H1 (cell line): ENCODE measurements at regions not wholly inside any gene's neighbourhood (a gene's known extent, or its start where the extent isn't known, plus 50 kb on each side); places are given as distances from the start of the nearest gene placed in this dataset.

Source experiments
- CTCF ChIA-PET: fragments of 300-600 bp; sonication (Branson Sonifier 250); formaldehyde crosslinking; loops from one replicate; lab custom pipeline; 2021; ENCODE audit not compliant: partially characterized antibody; lab: Charles Lee
- POLR2A ChIA-PET: fragments of 300-600 bp; sonication (Branson Sonifier 250); formaldehyde crosslinking; loops from one replicate; lab custom pipeline; 2021; ENCODE audit warnings: inconsistent platforms; ENCODE audit not compliant: partially characterized antibody; lab: Charles Lee
- DNase-seq, 2 experiments: peaks; one replicate each; pipeline versions ENCODE4 v3.0.0 to v3.0.0-alpha.2; 2010 to 2022; ENCODE audit warnings: low spot score in 2 of 2, low read depth in 1 of 2, mixed read lengths in 1 of 2
- FAIRE-seq: peaks from 2 replicates; lab custom pipeline; 2011; peaks lifted over from hg19 to GRCh38; lab: Jason Lieb, UNC
- H2AFZ ChIP-seq: 2 replicates; pipeline ENCODE4 v1.8.1; 2012; ENCODE audit warnings: low read length, inconsistent platforms
- H2AK5ac ChIP-seq: 2 replicates; pipeline ENCODE4 v1.6.1; 2013; ENCODE audit warnings: low read depth, low read length
- H2BK120ac ChIP-seq: replicated peaks from 2 replicates; pipeline ENCODE3; 2013; ENCODE audit warnings: low read depth, low read length, inconsistent platforms
- H2BK12ac ChIP-seq: 2 replicates; pipeline ENCODE4 v1.6.1; 2013; ENCODE audit warnings: low read depth, low read length
- H2BK15ac ChIP-seq: 2 replicates; pipeline ENCODE4 v1.6.1; 2013; ENCODE audit warnings: low read length
- H2BK20ac ChIP-seq: 2 replicates; pipeline ENCODE4 v1.6.1; 2013; ENCODE audit warnings: low read length
- H2BK5ac ChIP-seq: 2 replicates; pipeline ENCODE4 v1.6.1; 2013; ENCODE audit warnings: low read depth, low read length
- H3K14ac ChIP-seq: 2 replicates; pipeline ENCODE4 v1.6.1; 2013; ENCODE audit warnings: inconsistent platforms; ENCODE audit not compliant: insufficient read length
- H3K18ac ChIP-seq: 2 replicates; pipeline ENCODE4 v1.6.1; 2013; ENCODE audit warnings: low read length; ENCODE audit errors: extremely low read depth
- H3K23ac ChIP-seq: 2 replicates; pipeline ENCODE4 v1.6.1; 2013; ENCODE audit warnings: inconsistent platforms; ENCODE audit not compliant: insufficient read length
- H3K23me2 ChIP-seq: 2 replicates; pipeline ENCODE4 v1.6.1; 2013; ENCODE audit warnings: low read depth, low read length
- H3K27ac ChIP-seq: 2 replicates; pipeline ENCODE4 v1.6.1; 2011; ENCODE audit warnings: low read depth, low read length, inconsistent platforms
- H3K27me3 ChIP-seq, 4 experiments: replicated peaks in 1 of 4; 1 replicate in 1 of 4; 2 replicates in 3 of 4; pipeline versions ENCODE4 v1.6.1 to v1.8.1; 2011 to 2013; ENCODE audit warnings: low read length in 3 of 4, mild to moderate bottlenecking in 3 of 4, inconsistent platforms in 2 of 4, mixed read lengths in 2 of 4, moderate library complexity in 1 of 4; ENCODE audit not compliant: control insufficient read depth in 3 of 4, insufficient read depth in 3 of 4; ENCODE audit errors: extremely low read depth in 1 of 4
- H3K36me3 ChIP-seq, 4 experiments: 2 replicates each; pipeline versions ENCODE4 v1.6.1 to v1.8.1; 2011 to 2013; ENCODE audit warnings: mild to moderate bottlenecking in 4 of 4, low read length in 3 of 4, moderate library complexity in 2 of 4, control low read depth in 1 of 4, inconsistent platforms in 1 of 4; ENCODE audit not compliant: insufficient read depth in 4 of 4, control insufficient read depth in 2 of 4
- H3K4ac ChIP-seq: replicated peaks from 2 replicates; pipeline ENCODE3; 2013; ENCODE audit warnings: low read length, low read depth, mixed read lengths, inconsistent platforms; ENCODE audit not compliant: insufficient read length
- H3K4me1 ChIP-seq, 4 experiments: replicated peaks in 1 of 4; 1 replicate in 1 of 4; 2 replicates in 3 of 4; pipeline versions ENCODE4 v1.6.1 to v1.8.1; 2011 to 2013; ENCODE audit warnings: low read length in 3 of 4, inconsistent platforms in 2 of 4, mixed read lengths in 1 of 4; ENCODE audit not compliant: insufficient read depth in 4 of 4, control insufficient read depth in 3 of 4
- H3K4me2 ChIP-seq, 2 experiments: 2 replicates each; pipeline versions ENCODE4 v1.6.1 to v1.8.1; 2011 to 2013; ENCODE audit warnings: low read depth in 2 of 2, low read length in 2 of 2, control low read depth in 1 of 2, inconsistent platforms in 1 of 2, mild to moderate bottlenecking in 1 of 2; ENCODE audit not compliant: insufficient read depth in 1 of 2
- H3K4me3 ChIP-seq, 4 experiments: fragments of 200-600, 300-600 bp in 1 of 4; sonication (generic), shearing (Covaris generic), sonication (Bioruptor Twin) in 1 of 4; 2 replicates each; pipeline versions ENCODE4 v1.5.1 to v1.8.1; 2011 to 2016; ENCODE audit warnings: low read length in 4 of 4, low read depth in 3 of 4, control low read depth in 2 of 4, inconsistent platforms in 2 of 4, mild to moderate bottlenecking in 2 of 4, mixed read lengths in 1 of 4, moderate library complexity in 1 of 4; ENCODE audit not compliant: insufficient read depth in 2 of 4; ENCODE audit errors: extremely low read depth in 1 of 4
- H3K56ac ChIP-seq: replicated peaks from 2 replicates; pipeline ENCODE3; 2013; ENCODE audit warnings: low read depth, mild to moderate bottlenecking, mixed read lengths, low read length, inconsistent platforms; ENCODE audit not compliant: insufficient read length
- H3K79me1 ChIP-seq: 2 replicates; pipeline ENCODE4 v1.6.1; 2013; ENCODE audit warnings: low read depth, low read length, control low read depth
- H3K79me2 ChIP-seq, 2 experiments: 2 replicates each; pipeline versions ENCODE4 v1.6.1 to v1.8.1; 2012 to 2013; ENCODE audit warnings: low read length in 2 of 2, mild to moderate bottlenecking in 2 of 2, inconsistent platforms in 1 of 2; ENCODE audit not compliant: insufficient read depth in 2 of 2, control insufficient read depth in 1 of 2
- H3K9ac ChIP-seq, 4 experiments: replicated peaks in 1 of 4; 1 replicate in 1 of 4; 2 replicates in 3 of 4; pipeline versions ENCODE4 v1.6.1 to v1.8.1; 2011 to 2013; ENCODE audit warnings: low read depth in 3 of 4, low read length in 3 of 4, control low read depth in 2 of 4, mild to moderate bottlenecking in 2 of 4, moderate library complexity in 2 of 4, inconsistent platforms in 1 of 4; ENCODE audit errors: extremely low read depth in 1 of 4
- H3K9me3 ChIP-seq, 2 experiments: 2 replicates each; pipeline versions ENCODE4 v1.6.1 to v1.8.1; 2012 to 2013; ENCODE audit warnings: mild to moderate bottlenecking in 2 of 2, moderate library complexity in 2 of 2, control low read depth in 1 of 2, inconsistent platforms in 1 of 2, low read depth in 1 of 2, low read length in 1 of 2, mixed read lengths in 1 of 2; ENCODE audit not compliant: insufficient read depth in 2 of 2
- H4K20me1 ChIP-seq, 2 experiments: replicated peaks in 1 of 2; 2 replicates each; pipeline versions ENCODE3 to v1.8.1; 2011 to 2013; ENCODE audit warnings: inconsistent platforms in 2 of 2, low read length in 2 of 2, mild to moderate bottlenecking in 1 of 2; ENCODE audit not compliant: insufficient read depth in 2 of 2, control insufficient read depth in 1 of 2
- H4K5ac ChIP-seq: 2 replicates; pipeline ENCODE4 v1.6.1; 2013; ENCODE audit warnings: low read length, low read depth, mixed read lengths, inconsistent platforms; ENCODE audit not compliant: insufficient read length
- H4K8ac ChIP-seq: 2 replicates; pipeline ENCODE4 v1.8.0; 2013; ENCODE audit warnings: mild to moderate bottlenecking, moderate library complexity, low read length, inconsistent platforms; ENCODE audit not compliant: insufficient read depth; ENCODE audit errors: extremely low read depth
- H4K91ac ChIP-seq: replicated peaks from 2 replicates; pipeline ENCODE3; 2013; ENCODE audit warnings: low read length, mixed read lengths, inconsistent platforms; ENCODE audit not compliant: insufficient read length
- CBX5 ChIP-seq: fragments of 300-800, 300-1000 bp; sonication (generic); IDR thresholded peaks from 2 replicates; pipeline ENCODE4 v1.7.1; 2016; ENCODE audit warnings: antibody characterized with exemption, low read length, low read depth
- CBX8 ChIP-seq: fragments of 300-800, 300-1000 bp; sonication (generic); IDR thresholded peaks from 2 replicates; pipeline ENCODE4 v1.7.1; 2016; ENCODE audit warnings: low read depth, low read length, borderline replicate concordance
- CHD1 ChIP-seq: IDR thresholded peaks from 2 replicates; pipeline ENCODE4 v1.6.1; 2012; ENCODE audit warnings: low read depth, low read length, improper control_type of control experiment
- EZH2 ChIP-seq: fragments of 200-600 bp; sonication (generic); IDR thresholded peaks from 2 replicates; pipeline ENCODE4 v1.7.1; 2012; ENCODE audit warnings: low read depth, mild to moderate bottlenecking, moderate library complexity, low read length, inconsistent platforms; ENCODE audit not compliant: severe bottlenecking
- GTF2F1 ChIP-seq: IDR thresholded peaks from 2 replicates; pipeline ENCODE4 v1.6.1; 2012; ENCODE audit warnings: low read depth, low read length, improper control_type of control experiment, borderline replicate concordance
- KDM1A ChIP-seq: fragments of 200-600, 300-600 bp; sonication (generic); IDR thresholded peaks from 2 replicates; pipeline ENCODE4 v1.7.1; 2016; ENCODE audit warnings: mild to moderate bottlenecking, low read length, borderline replicate concordance
- POLR2AphosphoS5 ChIP-seq: IDR thresholded peaks from 2 replicates; pipeline ENCODE4 v1.6.1; 2011; ENCODE audit warnings: low read depth, low read length
- RXRA ChIP-seq: IDR thresholded peaks from 2 replicates; pipeline ENCODE4 v1.6.1; 2011; ENCODE audit warnings: low read depth, mild to moderate bottlenecking, low read length, moderate library complexity; ENCODE audit not compliant: insufficient read depth
- SIX5 ChIP-seq: IDR thresholded peaks from 2 replicates; pipeline ENCODE4 v1.6.1; 2011; ENCODE audit warnings: mild to moderate bottlenecking, low read depth, low read length
- SP2 ChIP-seq: IDR thresholded peaks from 2 replicates; pipeline ENCODE4 v1.6.1; 2012; ENCODE audit warnings: mild to moderate bottlenecking, low read length, inconsistent platforms
- SUZ12 ChIP-seq: fragments of 200-600 bp; sonication (generic); IDR thresholded peaks from 2 replicates; pipeline ENCODE4 v1.6.1; 2012; ENCODE audit warnings: mild to moderate bottlenecking, inconsistent platforms, low read length, moderate library complexity, mixed read lengths
- TAF7 ChIP-seq: optimal IDR thresholded peaks from 2 replicates; pipeline ENCODE3; 2011; ENCODE audit warnings: low read depth, mild to moderate bottlenecking, inconsistent platforms, low read length, moderate library complexity, borderline replicate concordance
- WGBS, 2 experiments: shearing (Covaris generic) in 1 of 2; methylation state at CpG; one replicate each; pipeline versions ENCODE4 v1.1.6 to v1.1.7; 2013 to 2015; ENCODE audit warnings: low lambda C conversion rate in 2 of 2, mixed read lengths in 2 of 2, inconsistent platforms in 1 of 2, low coverage in 1 of 2, missing lambda C conversion rate in 1 of 2; ENCODE audit not compliant: insufficient replicate concordance in 2 of 2, insufficient coverage in 1 of 2, insufficient read length in 1 of 2; ENCODE audit errors: extremely low coverage in 1 of 2, missing lambda C conversion rate in 1 of 2; 5-methylcytosine and 5-hydroxymethylcytosine counted together
- TF ChIP-seq, protein P1 (sequence below): IDR thresholded peaks from 2 replicates; pipeline ENCODE4 v1.6.1; 2011; ENCODE audit warnings: low read length, improper control_type of control experiment
- TF ChIP-seq, protein P2 (sequence below): IDR thresholded peaks from 2 replicates; pipeline ENCODE4 v1.6.1; 2012; ENCODE audit warnings: inconsistent platforms

DNA sequence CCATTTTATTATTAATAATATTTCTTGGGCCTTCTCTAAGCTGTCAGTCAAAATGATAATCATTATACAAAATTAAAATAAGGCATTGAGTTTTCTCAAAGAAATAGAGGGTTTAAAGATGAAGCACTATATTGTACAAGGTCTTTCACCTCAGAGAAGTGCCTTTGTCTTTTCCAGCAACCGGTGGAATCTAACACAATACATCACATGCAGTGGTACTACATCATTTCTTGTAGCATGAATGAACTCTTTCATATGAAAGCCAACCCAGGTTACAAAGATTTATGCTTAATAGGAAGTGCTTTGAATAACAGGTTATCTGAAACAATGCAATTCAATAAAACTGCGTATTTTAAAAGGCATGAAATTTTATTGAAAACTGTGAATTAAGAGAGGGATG is 1620.8 kb downstream of the PCDH9 start:
- Histone ChIP-seq H2BK20ac (no peak overlapping the region), H3K4me2 (no peak overlapping the region), H2AFZ (no peak overlapping the region), H3K27me3 (no peaks in the 10 kb centered on the region), H4K20me1 (no peaks in the 10 kb centered on the region), H3K56ac (no peak overlapping the region), H2AK5ac (no peak overlapping the region), H4K91ac (no peak overlapping the region), H3K18ac (no peak overlapping the region), H3K4me1 (no peaks in the 10 kb centered on the region), H3K79me2 (no peaks in the 10 kb centered on the region), H4K8ac (no peak overlapping the region), H3K79me1 (no peaks in the 10 kb centered on the region), H3K9me3 (no peaks in the 10 kb centered on the region), H3K4ac (no peak overlapping the region), H4K5ac (no peak overlapping the region), H2BK15ac (no peak overlapping the region), H3K23ac (no peak overlapping the region), H3K14ac (no peak overlapping the region), H3K23me2 (no peaks in the 10 kb centered on the region), H3K4me3 (no peak overlapping the region), H3K27ac (no peak overlapping the region), H3K36me3 (no peaks in the 10 kb centered on the region), H2BK5ac (no peak overlapping the region), H2BK120ac (no peak overlapping the region), H3K9ac (no peak overlapping the region), H2BK12ac (no peak overlapping the region)
- CTCF ChIA-PET: no interaction called here
- DNase-seq (no peak), FAIRE-seq (no peak)
- POLR2A ChIA-PET: no interaction called here
- WGBS, 2 experiments: 94% methylated on average over 2 of the region's 2 CpGs; no CpG with 5 or more reads in 1 of the 2 experiments
- no peak for TF ChIP-seq EZH2
- TF ChIP-seq RXRA: no peak
- TF ChIP-seq POLR2AphosphoS5: no peak
- TF ChIP-seq, protein P1, sequence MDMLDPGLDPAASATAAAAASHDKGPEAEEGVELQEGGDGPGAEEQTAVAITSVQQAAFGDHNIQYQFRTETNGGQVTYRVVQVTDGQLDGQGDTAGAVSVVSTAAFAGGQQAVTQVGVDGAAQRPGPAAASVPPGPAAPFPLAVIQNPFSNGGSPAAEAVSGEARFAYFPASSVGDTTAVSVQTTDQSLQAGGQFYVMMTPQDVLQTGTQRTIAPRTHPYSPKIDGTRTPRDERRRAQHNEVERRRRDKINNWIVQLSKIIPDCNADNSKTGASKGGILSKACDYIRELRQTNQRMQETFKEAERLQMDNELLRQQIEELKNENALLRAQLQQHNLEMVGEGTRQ: no peak
- no peak for TF ChIP-seq SUZ12
- TF ChIP-seq CBX5: no peak
- no peak for TF ChIP-seq SP2
- no peak for TF ChIP-seq SIX5
- TF ChIP-seq CBX8: no peak
- no peak for TF ChIP-seq KDM1A
- TF ChIP-seq TAF7: no peak
- TF ChIP-seq, protein P2, sequence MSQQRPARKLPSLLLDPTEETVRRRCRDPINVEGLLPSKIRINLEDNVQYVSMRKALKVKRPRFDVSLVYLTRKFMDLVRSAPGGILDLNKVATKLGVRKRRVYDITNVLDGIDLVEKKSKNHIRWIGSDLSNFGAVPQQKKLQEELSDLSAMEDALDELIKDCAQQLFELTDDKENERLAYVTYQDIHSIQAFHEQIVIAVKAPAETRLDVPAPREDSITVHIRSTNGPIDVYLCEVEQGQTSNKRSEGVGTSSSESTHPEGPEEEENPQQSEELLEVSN: no peak
- no peak for TF ChIP-seq CHD1
- TF ChIP-seq GTF2F1: no peak
